HG03045 (cell line): ENCODE measurements at regions not wholly inside any gene's neighbourhood (a gene's known extent, or its start where the extent isn't known, plus 50 kb on each side); places are given as distances from the start of the nearest gene placed in this dataset.

ENCODE experiments used
- ATAC-seq: cut with Tn5 transposase; IDR thresholded peaks from one replicate; pipeline ENCODE4 v1.9.1; 2021; ENCODE audit warnings: mild to moderate bottlenecking, moderate library complexity; ENCODE audit not compliant: unreplicated experiment

GRCh38 chr10:121217331-121217730 is 366.2 kb downstream of the WDR11 start:
- ATAC-seq: no peak

- ATAC-seq: no peak
These were observed 369.9 kb downstream of the WDR11 start for GRCh38 chr10:121221072-121221471.

GRCh38 chr10:121221991-121222390 is 370.8 kb downstream of the WDR11 start:
- ATAC-seq: no peak

- no peak for ATAC-seq
These were observed 371.7 kb downstream of the WDR11 start for GRCh38 chr10:121222842-121223241.

- ATAC-seq: no peak
These were observed 367.2 kb downstream of the FGFR2 start for GRCh38 chr10:121231079-121231478.

GRCh38 chr10:121232494-121232893 is 365.8 kb downstream of the FGFR2 start:
- no peak for ATAC-seq

- no peak for ATAC-seq
These were observed 362.6 kb downstream of the FGFR2 start for GRCh38 chr10:121235692-121236091.

GRCh38 chr10:121236621-121237020 is 361.6 kb downstream of the FGFR2 start:
- no peak for ATAC-seq

- no peak for ATAC-seq
These were observed 360.5 kb downstream of the FGFR2 start for GRCh38 chr10:121237718-121238117.

- ATAC-seq: no peak
These were observed 358.2 kb downstream of the FGFR2 start for GRCh38 chr10:121240011-121240410.

- no peak for ATAC-seq
These were observed 357.7 kb downstream of the FGFR2 start for GRCh38 chr10:121240556-121240955.

GRCh38 chr10:121241337-121241736 is 356.9 kb downstream of the FGFR2 start:
- ATAC-seq: no peak

GRCh38 chr10:121242741-121243608 is 355.3 kb downstream of the FGFR2 start:
- ATAC-seq: no peak

- ATAC-seq: no peak
These were observed 354.5 kb downstream of the FGFR2 start for GRCh38 chr10:121243609-121244241.

GRCh38 chr10:121244818-121245217 is 353.4 kb downstream of the FGFR2 start:
- no peak for ATAC-seq

GRCh38 chr10:121245754-121246153 is 352.5 kb downstream of the FGFR2 start:
- no peak for ATAC-seq

- ATAC-seq: no peak
These were observed 350.0 kb downstream of the FGFR2 start for GRCh38 chr10:121248266-121248665.

GRCh38 chr10:121250995-121251764 is 347.1 kb downstream of the FGFR2 start:
- ATAC-seq: no peak

- ATAC-seq: no peak
These were observed 345.5 kb downstream of the FGFR2 start for GRCh38 chr10:121252756-121253155.

- no peak for ATAC-seq
These were observed 337.9 kb downstream of the FGFR2 start for GRCh38 chr10:121260377-121260776.

GRCh38 chr10:121261665-121262064 is 336.6 kb downstream of the FGFR2 start:
- no peak for ATAC-seq
